ENCODE measurements at regions not wholly inside any gene's neighbourhood (a gene's known extent, or its start where the extent isn't known, plus 50 kb on each side); places are given as distances from the start of the nearest gene placed in this dataset.

DNA sequence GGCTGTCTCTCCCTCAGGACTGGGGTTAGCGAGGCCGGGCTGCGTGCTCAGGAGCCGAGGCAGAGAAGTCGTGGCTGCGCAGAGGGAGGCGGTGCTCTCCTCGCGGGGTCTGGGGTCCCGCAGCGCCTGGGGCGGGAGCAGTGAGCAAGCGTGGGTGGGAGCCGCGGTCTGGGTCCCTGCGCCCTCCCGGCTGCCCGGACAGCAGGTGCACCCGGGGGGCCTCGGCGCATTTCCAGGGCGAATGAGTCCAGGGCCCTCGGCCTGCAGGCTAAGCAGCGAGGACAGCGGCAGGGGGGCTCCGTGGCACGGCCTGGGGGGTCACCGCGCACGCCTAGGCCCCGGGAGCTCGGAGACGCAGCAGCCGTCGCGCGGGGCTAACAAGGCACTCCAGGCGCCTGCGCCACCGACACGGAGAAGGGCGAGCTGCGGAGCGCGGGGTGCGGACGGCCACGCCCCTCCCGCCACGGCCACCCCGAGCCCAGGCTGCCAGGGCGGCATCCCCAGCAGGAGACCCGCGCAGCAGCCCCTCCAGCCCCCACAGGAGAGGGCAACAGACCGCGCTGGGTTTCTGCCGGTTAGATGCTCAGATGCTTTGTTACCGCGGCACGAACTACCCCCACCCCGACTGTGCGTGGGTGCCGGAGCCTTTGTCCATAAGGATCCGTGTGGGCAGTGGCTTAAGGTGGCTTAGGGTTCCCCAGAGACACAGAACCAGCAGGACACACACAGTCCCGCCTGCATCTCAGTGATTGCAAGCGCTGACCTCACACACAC is 117.7 kb upstream of the C14orf180 start (continued):
- TF ChIP-seq ZNF416 (tag by site-specific recombination; IDR thresholded peaks at IDR 0.05) (no peak), BCL11A (tag by site-specific recombination; IDR thresholded peaks at IDR 0.05; ENCODE audit: low read depth) (no peak), MZF1 (tag by site-specific recombination; IDR thresholded peaks at IDR 0.05; ENCODE audit: borderline replicate concordance) (no peak), SALL2 (tag by site-specific recombination; IDR thresholded peaks at IDR 0.05; ENCODE audit: borderline replicate concordance) (no peak), ZNF645 (tag by site-specific recombination; IDR thresholded peaks at IDR 0.05) (no peak), ZNF239 (tag by site-specific recombination; IDR thresholded peaks at IDR 0.05) (no peak), ZFP69B (tag by site-specific recombination; IDR thresholded peaks at IDR 0.05) (no peak), ZNF48 (tag by site-specific recombination; IDR thresholded peaks at IDR 0.05) (no peak), ZNF221 (tag by site-specific recombination; IDR thresholded peaks at IDR 0.05; ENCODE audit: borderline replicate concordance) (no peak), ZSCAN30 (tag by site-specific recombination; IDR thresholded peaks at IDR 0.05) (no peak), ZNF311 (tag by site-specific recombination; IDR thresholded peaks at IDR 0.05; ENCODE audit: borderline replicate concordance) (no peak), MYNN (tag by site-specific recombination; IDR thresholded peaks at IDR 0.05; ENCODE audit: borderline replicate concordance) (no peak), ZFHX2 (tag by site-specific recombination; conservative IDR thresholded peaks at IDR 0.05) (peak; percentile 98), ZFP37 (tag by site-specific recombination; IDR thresholded peaks at IDR 0.05) (no peak), ZNF214 (tag by site-specific recombination; IDR thresholded peaks at IDR 0.05; ENCODE audit: borderline replicate concordance) (no peak), ZNF555 (tag by site-specific recombination; conservative IDR thresholded peaks at IDR 0.05) (no peak), ZNF837 (tag by site-specific recombination; IDR thresholded peaks at IDR 0.05) (no peak), ZNF155 (tag by site-specific recombination; IDR thresholded peaks at IDR 0.05) (no peak), YY2 (tag by site-specific recombination; IDR thresholded peaks at IDR 0.05) (no peak), SP7 (tag by site-specific recombination; IDR thresholded peaks at IDR 0.05) (no peak), ZNF394 (tag by site-specific recombination; IDR thresholded peaks at IDR 0.05; ENCODE audit: borderline replicate concordance) (no peak), ZSCAN16 (tag by site-specific recombination; IDR thresholded peaks at IDR 0.05) (no peak), ZNF146 (tag by site-specific recombination; IDR thresholded peaks at IDR 0.05) (no peak), ZNF391 (tag by site-specific recombination; IDR thresholded peaks at IDR 0.05; ENCODE audit: borderline replicate concordance, low read depth) (no peak), KLF7 (tag by site-specific recombination; IDR thresholded peaks at IDR 0.05; ENCODE audit: borderline replicate concordance) (no peak)
- TF ChIP-seq, protein P1, sequence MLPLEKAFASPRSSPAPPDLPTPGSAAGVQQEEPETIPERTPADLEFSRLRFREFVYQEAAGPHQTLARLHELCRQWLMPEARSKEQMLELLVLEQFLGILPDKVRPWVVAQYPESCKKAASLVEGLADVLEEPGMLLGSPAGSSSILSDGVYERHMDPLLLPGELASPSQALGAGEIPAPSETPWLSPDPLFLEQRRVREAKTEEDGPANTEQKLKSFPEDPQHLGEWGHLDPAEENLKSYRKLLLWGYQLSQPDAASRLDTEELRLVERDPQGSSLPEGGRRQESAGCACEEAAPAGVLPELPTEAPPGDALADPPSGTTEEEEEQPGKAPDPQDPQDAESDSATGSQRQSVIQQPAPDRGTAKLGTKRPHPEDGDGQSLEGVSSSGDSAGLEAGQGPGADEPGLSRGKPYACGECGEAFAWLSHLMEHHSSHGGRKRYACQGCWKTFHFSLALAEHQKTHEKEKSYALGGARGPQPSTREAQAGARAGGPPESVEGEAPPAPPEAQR (tag by site-specific recombination; IDR thresholded peaks at IDR 0.05) = no peak
- TF ChIP-seq, protein P2, sequence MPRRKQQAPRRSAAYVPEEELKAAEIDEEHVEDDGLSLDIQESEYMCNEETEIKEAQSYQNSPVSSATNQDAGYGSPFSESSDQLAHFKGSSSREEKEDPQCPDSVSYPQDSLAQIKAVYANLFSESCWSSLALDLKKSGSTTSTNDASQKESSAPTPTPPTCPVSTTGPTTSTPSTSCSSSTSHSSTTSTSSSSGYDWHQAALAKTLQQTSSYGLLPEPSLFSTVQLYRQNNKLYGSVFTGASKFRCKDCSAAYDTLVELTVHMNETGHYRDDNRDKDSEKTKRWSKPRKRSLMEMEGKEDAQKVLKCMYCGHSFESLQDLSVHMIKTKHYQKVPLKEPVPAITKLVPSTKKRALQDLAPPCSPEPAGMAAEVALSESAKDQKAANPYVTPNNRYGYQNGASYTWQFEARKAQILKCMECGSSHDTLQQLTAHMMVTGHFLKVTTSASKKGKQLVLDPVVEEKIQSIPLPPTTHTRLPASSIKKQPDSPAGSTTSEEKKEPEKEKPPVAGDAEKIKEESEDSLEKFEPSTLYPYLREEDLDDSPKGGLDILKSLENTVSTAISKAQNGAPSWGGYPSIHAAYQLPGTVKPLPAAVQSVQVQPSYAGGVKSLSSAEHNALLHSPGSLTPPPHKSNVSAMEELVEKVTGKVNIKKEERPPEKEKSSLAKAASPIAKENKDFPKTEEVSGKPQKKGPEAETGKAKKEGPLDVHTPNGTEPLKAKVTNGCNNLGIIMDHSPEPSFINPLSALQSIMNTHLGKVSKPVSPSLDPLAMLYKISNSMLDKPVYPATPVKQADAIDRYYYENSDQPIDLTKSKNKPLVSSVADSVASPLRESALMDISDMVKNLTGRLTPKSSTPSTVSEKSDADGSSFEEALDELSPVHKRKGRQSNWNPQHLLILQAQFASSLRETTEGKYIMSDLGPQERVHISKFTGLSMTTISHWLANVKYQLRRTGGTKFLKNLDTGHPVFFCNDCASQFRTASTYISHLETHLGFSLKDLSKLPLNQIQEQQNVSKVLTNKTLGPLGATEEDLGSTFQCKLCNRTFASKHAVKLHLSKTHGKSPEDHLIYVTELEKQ (tag by site-specific recombination; IDR thresholded peaks at IDR 0.05; ENCODE audit: borderline replicate concordance) = no peak
- TF ChIP-seq, protein P3, sequence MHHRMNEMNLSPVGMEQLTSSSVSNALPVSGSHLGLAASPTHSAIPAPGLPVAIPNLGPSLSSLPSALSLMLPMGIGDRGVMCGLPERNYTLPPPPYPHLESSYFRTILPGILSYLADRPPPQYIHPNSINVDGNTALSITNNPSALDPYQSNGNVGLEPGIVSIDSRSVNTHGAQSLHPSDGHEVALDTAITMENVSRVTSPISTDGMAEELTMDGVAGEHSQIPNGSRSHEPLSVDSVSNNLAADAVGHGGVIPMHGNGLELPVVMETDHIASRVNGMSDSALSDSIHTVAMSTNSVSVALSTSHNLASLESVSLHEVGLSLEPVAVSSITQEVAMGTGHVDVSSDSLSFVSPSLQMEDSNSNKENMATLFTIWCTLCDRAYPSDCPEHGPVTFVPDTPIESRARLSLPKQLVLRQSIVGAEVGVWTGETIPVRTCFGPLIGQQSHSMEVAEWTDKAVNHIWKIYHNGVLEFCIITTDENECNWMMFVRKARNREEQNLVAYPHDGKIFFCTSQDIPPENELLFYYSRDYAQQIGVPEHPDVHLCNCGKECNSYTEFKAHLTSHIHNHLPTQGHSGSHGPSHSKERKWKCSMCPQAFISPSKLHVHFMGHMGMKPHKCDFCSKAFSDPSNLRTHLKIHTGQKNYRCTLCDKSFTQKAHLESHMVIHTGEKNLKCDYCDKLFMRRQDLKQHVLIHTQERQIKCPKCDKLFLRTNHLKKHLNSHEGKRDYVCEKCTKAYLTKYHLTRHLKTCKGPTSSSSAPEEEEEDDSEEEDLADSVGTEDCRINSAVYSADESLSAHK (tag by site-specific recombination; IDR thresholded peaks at IDR 0.05) = no peak
- TF ChIP-seq, protein P4, sequence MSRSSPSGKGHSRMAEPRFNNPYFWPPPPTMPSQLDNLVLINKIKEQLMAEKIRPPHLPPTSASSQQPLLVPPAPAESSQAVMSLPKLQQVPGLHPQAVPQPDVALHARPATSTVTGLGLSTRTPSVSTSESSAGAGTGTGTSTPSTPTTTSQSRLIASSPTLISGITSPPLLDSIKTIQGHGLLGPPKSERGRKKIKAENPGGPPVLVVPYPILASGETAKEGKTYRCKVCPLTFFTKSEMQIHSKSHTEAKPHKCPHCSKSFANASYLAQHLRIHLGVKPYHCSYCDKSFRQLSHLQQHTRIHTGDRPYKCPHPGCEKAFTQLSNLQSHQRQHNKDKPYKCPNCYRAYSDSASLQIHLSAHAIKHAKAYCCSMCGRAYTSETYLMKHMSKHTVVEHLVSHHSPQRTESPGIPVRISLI (tag by site-specific recombination; IDR thresholded peaks at IDR 0.05) = no peak

Data from HEK293 (cell line).